K562 (cell line): ENCODE measurements at regions not wholly inside any gene's neighbourhood (a gene's known extent, or its start where the extent isn't known, plus 50 kb on each side); places are given as distances from the start of the nearest gene placed in this dataset.

Experiments
- CBFA2T3 ChIP-seq: fragments of 450-650 bp; IDR thresholded peaks from 2 replicates; pipeline ENCODE4 v1.6.1; 2017
- CTCF ChIP-seq, 3 experiments: IDR thresholded peaks in 2 of 3; conservative IDR thresholded peaks in 1 of 3; 2 replicates each; pipeline ENCODE4 v1.5.1; 2011 to 2012; ENCODE audit warnings: low read length in 3 of 3, mild to moderate bottlenecking in 3 of 3, control low read depth in 2 of 3, improper control_type of control experiment in 1 of 3, inconsistent platforms in 1 of 3, low read depth in 1 of 3, mixed read lengths in 1 of 3, moderate library complexity in 1 of 3; ENCODE audit not compliant: insufficient read depth in 2 of 3
- GATAD2B ChIP-seq: fragments of 450-650 bp; IDR thresholded peaks from 2 replicates; pipeline ENCODE4 v1.6.1; 2017; ENCODE audit warnings: mild to moderate bottlenecking, borderline replicate concordance
- MAX ChIP-seq: sonication (generic); formaldehyde crosslinking; IDR thresholded peaks from 2 replicates; pipeline ENCODE4 v1.9.0; 2022; ENCODE audit warnings: mild to moderate bottlenecking, missing genetic modification reagents
- POLR2A ChIP-seq: fragments of 450-650 bp; conservative IDR thresholded peaks from 2 replicates; pipeline ENCODE4 v1.6.1; 2016
- RAD51 ChIP-seq: fragments of 450-650 bp; IDR thresholded peaks from 2 replicates; pipeline ENCODE4 v1.7.1; 2016; ENCODE audit warnings: low read depth, mild to moderate bottlenecking, borderline replicate concordance
- REST ChIP-seq, 2 experiments: fragments of 450-650 bp; formaldehyde crosslinking in 1 of 2; IDR thresholded peaks; 2 replicates each; pipeline versions ENCODE4 v1.4.0 to v1.6.1; 2014 to 2020; ENCODE audit warnings: mild to moderate bottlenecking in 2 of 2, borderline replicate concordance in 1 of 2, low read depth in 1 of 2
- VEZF1 ChIP-seq: fragments of 200-800 bp; sonication (Bioruptor generic); IDR thresholded peaks from 2 replicates; pipeline ENCODE4 v1.6.1; 2017; ENCODE audit warnings: missing genetic modification characterization, missing compliant biosample characterization
- ZNF274 ChIP-seq: IDR thresholded peaks from 2 replicates; pipeline ENCODE4 v1.6.1; 2011; ENCODE audit warnings: low read depth, mild to moderate bottlenecking, low read length, moderate library complexity, borderline replicate concordance
- ZNF407 ChIP-seq: fragments of 450-650 bp; IDR thresholded peaks from 2 replicates; pipeline ENCODE4 v1.6.1; 2016; ENCODE audit warnings: low read depth

- TF ChIP-seq CTCF (IDR thresholded peaks at IDR 0.05 in 2 of 3, conservative IDR thresholded peaks at IDR 0.05 in 1 of 3; ENCODE audit: insufficient read depth in 2 of 3, low read depth in 1 of 3, low read length in 3 of 3) = no peak
- no peak for TF ChIP-seq ZNF407
- TF ChIP-seq REST (IDR thresholded peaks at IDR 0.05; ENCODE audit: borderline replicate concordance) = no peak
- no peak for TF ChIP-seq REST (CRISPR knock-in tag; IDR thresholded peaks at IDR 0.05; ENCODE audit: low read depth)
- TF ChIP-seq ZNF274 = no peak
- TF ChIP-seq RAD51 = no peak
- no peak for TF ChIP-seq CBFA2T3
- no peak for TF ChIP-seq POLR2A
- TF ChIP-seq MAX (CRISPR knock-in tag) = no peak
- TF ChIP-seq VEZF1 = no peak
- TF ChIP-seq GATAD2B = no peak
These were observed 270.1 kb upstream of the POU3F3 start for GRCh38 chr2:104583811-104584210.
